ENCODE measurements at regions not wholly inside any gene's neighbourhood (a gene's known extent, or its start where the extent isn't known, plus 50 kb on each side); places are given as distances from the start of the nearest gene placed in this dataset.
"Not testable (repeated sequence)": the region's sequence is repeated elsewhere in the genome, so short reads cannot be mapped to it uniquely, and the experiment has no call there.

GRCh38 chr18:73520229-73520628, 627.4 kb downstream of the FBXO15 start:
- no peaks in the 10 kb centered on the region for H3K36me3 Mint-ChIP-seq (ENCODE audit: low read depth)
- DNase-seq (ENCODE audit: low spot score): no peak
- H3K27ac Mint-ChIP-seq (ENCODE audit: unreplicated experiment): no peak overlapping the region
- peaks cover 4% of the 10 kb centered on the region for H3K9me3 Mint-ChIP-seq (ENCODE audit: low read depth)
- H3K27me3 Mint-ChIP-seq (ENCODE audit: low read depth): peaks cover 12% of the 10 kb centered on the region
- H3K4me3 Mint-ChIP-seq (ENCODE audit: unreplicated experiment): no peak overlapping the region
- peak; percentile 54 for TF ChIP-seq CTCF (IDR thresholded peaks at IDR 0.05)
- no peaks in the 10 kb centered on the region for H3K4me1 Mint-ChIP-seq (ENCODE audit: low read depth)

DNA sequence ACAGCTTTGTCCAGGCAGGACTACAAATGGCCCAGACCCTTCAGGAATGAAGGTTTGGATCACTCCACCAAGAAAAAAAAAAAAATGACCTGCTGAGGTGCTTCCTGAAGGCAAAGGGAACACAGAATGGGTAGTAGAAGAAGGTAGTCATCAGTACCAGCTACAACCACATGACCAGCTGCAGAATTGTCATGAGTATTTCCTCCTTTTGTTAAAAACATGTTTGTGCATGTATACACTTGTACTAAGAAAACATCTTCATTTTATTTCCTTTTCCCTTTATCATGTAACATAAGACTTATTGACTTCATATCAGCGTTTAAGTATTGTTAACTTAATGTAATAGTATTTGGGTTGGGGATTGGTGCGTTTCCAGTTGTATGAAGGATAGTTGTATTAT, 631.6 kb downstream of the FBXO15 start:
- DNase-seq (ENCODE audit: low spot score); H3K4me3 Mint-ChIP-seq (ENCODE audit: unreplicated experiment); H3K4me1 Mint-ChIP-seq (ENCODE audit: low read depth); H3K27ac Mint-ChIP-seq (ENCODE audit: unreplicated experiment); H3K36me3 Mint-ChIP-seq (ENCODE audit: low read depth); H3K27me3 Mint-ChIP-seq (ENCODE audit: low read depth); H3K9me3 Mint-ChIP-seq (ENCODE audit: low read depth): not testable (repeated sequence)

- Mint-ChIP-seq H3K27ac (ENCODE audit: unreplicated experiment) (no peak overlapping the region), H3K27me3 (ENCODE audit: low read depth) (no peaks in the 10 kb centered on the region), H3K36me3 (ENCODE audit: low read depth) (no peaks in the 10 kb centered on the region), H3K4me1 (ENCODE audit: low read depth) (peaks cover 9% of the 10 kb centered on the region), H3K4me3 (ENCODE audit: unreplicated experiment) (no peak overlapping the region), H3K9me3 (ENCODE audit: low read depth) (peaks cover 4% of the 10 kb centered on the region)
- no peak for TF ChIP-seq CTCF (IDR thresholded peaks at IDR 0.05)
- DNase-seq (ENCODE audit: low spot score): peak; percentile 59
Measured at GRCh38 chr18:73514449-73514848, 633.2 kb downstream of the FBXO15 start.

- no peak overlapping the region for H3K4me3 Mint-ChIP-seq (ENCODE audit: unreplicated experiment)
- no peaks in the 10 kb centered on the region for H3K27me3 Mint-ChIP-seq (ENCODE audit: low read depth)
- H3K27ac Mint-ChIP-seq (ENCODE audit: unreplicated experiment): no peak overlapping the region
- DNase-seq (ENCODE audit: low spot score): no peak
- TF ChIP-seq CTCF (IDR thresholded peaks at IDR 0.05): no peak
- peaks cover 17% of the 10 kb centered on the region for H3K4me1 Mint-ChIP-seq (ENCODE audit: low read depth)
- no peaks in the 10 kb centered on the region for H3K36me3 Mint-ChIP-seq (ENCODE audit: low read depth)
- H3K9me3 Mint-ChIP-seq (ENCODE audit: low read depth): peaks cover 4% of the 10 kb centered on the region
Measured at GRCh38 chr18:73511771-73512503, 635.7 kb downstream of the FBXO15 start.

DNA sequence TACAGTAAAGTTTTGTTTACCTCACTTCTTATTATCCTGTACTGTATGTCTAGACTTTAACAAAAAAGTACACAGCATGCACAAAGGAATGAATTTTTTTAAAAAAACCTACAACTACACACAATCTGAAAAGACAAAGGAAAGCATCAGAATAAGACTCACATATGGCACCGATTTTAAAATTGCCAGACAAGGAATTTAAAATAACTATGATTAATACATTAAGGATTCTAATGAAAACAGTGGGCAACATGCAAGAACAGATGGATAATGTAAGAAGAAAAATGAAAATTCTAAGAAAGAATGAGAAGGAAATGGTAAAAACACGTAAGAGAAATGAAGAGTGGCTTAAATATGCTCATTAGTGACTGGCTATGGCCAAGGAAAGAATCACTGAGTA, 638.2 kb downstream of the FBXO15 start:
- Mint-ChIP-seq H3K9me3 (ENCODE audit: low read depth) (no peaks in the 10 kb centered on the region), H3K4me3 (ENCODE audit: unreplicated experiment) (no peak overlapping the region), H3K27me3 (ENCODE audit: low read depth) (no peaks in the 10 kb centered on the region), H3K4me1 (ENCODE audit: low read depth) (peaks cover 17% of the 10 kb centered on the region), H3K27ac (ENCODE audit: unreplicated experiment) (no peak overlapping the region), H3K36me3 (ENCODE audit: low read depth) (no peaks in the 10 kb centered on the region)
- no peak for TF ChIP-seq CTCF (IDR thresholded peaks at IDR 0.05)
- DNase-seq (ENCODE audit: low spot score): no peak

DNA sequence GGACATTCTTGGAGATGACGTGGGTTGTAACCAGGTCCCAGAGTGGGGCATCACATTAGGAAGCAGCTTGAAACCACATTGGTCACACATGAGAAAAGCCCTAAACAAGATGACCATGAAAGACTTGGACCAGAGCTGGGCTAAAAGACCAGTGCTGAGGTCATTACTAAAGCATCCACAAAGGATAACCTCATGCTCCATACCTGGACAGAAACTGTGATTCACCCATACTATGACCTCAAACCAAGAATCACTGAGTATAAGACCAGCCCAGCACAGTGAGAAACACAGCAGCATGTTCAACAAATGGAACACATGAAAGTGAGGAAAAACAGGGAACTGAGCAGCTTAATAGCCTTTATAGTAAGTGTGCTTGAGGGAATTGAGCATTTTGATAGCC, 635.5 kb upstream of the NETO1 start:
- H3K4me3 Mint-ChIP-seq (ENCODE audit: unreplicated experiment): no peak overlapping the region
- H3K27ac Mint-ChIP-seq (ENCODE audit: unreplicated experiment): no peak overlapping the region
- H3K27me3 Mint-ChIP-seq (ENCODE audit: low read depth): no peaks in the 10 kb centered on the region
- no peaks in the 10 kb centered on the region for H3K36me3 Mint-ChIP-seq (ENCODE audit: low read depth)
- no peaks in the 10 kb centered on the region for H3K4me1 Mint-ChIP-seq (ENCODE audit: low read depth)
- TF ChIP-seq CTCF (IDR thresholded peaks at IDR 0.05): no peak
- H3K9me3 Mint-ChIP-seq (ENCODE audit: low read depth): no peaks in the 10 kb centered on the region
- DNase-seq (ENCODE audit: low spot score): no peak
